H9 (cell line): ENCODE measurements at regions not wholly inside any gene's neighbourhood (a gene's known extent, or its start where the extent isn't known, plus 50 kb on each side); places are given as distances from the start of the nearest gene placed in this dataset.

Source experiments
- DNase-seq: peaks from one replicate; pipeline ENCODE4 v3.0.0-alpha.2; 2017
- H2AFZ ChIP-seq: one replicate; pipeline ENCODE4 v1.6.1; 2013; ENCODE audit warnings: mild to moderate bottlenecking, low read length, control low read depth, moderate library complexity
- H2AK5ac ChIP-seq: 2 replicates; pipeline ENCODE4 v1.6.1; 2013; ENCODE audit warnings: low read length, control low read depth, mixed read lengths; ENCODE audit not compliant: insufficient read length
- H2BK120ac ChIP-seq: one replicate; pipeline ENCODE4 v1.6.1; 2013; ENCODE audit warnings: low read depth, mild to moderate bottlenecking, low read length, control low read depth, inconsistent platforms; ENCODE audit not compliant: poor library complexity, severe bottlenecking
- H2BK12ac ChIP-seq: 2 replicates; pipeline ENCODE4 v1.6.1; 2013; ENCODE audit warnings: low read length, control low read depth, mixed read lengths, low read depth; ENCODE audit not compliant: insufficient read length
- H2BK15ac ChIP-seq: 2 replicates; pipeline ENCODE4 v1.6.1; 2013; ENCODE audit warnings: low read depth, low read length, control low read depth
- H2BK20ac ChIP-seq: one replicate; pipeline ENCODE4 v1.6.1; 2013; ENCODE audit warnings: low read depth, mild to moderate bottlenecking, low read length, control low read depth, inconsistent platforms; ENCODE audit not compliant: poor library complexity, severe bottlenecking
- H2BK5ac ChIP-seq: 2 replicates; pipeline ENCODE4 v1.6.1; 2013; ENCODE audit warnings: low read length, control low read depth, mixed read lengths; ENCODE audit not compliant: insufficient read length
- H3K14ac ChIP-seq: 2 replicates; pipeline ENCODE4 v1.6.1; 2013; ENCODE audit warnings: low read length, control low read depth; ENCODE audit not compliant: insufficient read depth
- H3K18ac ChIP-seq: 2 replicates; pipeline ENCODE4 v1.6.1; 2013; ENCODE audit warnings: low read depth, mild to moderate bottlenecking, mixed read lengths, low read length, control low read depth; ENCODE audit not compliant: insufficient read length
- H3K23ac ChIP-seq: 2 replicates; pipeline ENCODE4 v1.6.1; 2013; ENCODE audit warnings: low read length, control low read depth, mixed read lengths, low read depth; ENCODE audit not compliant: insufficient read length
- H3K23me2 ChIP-seq: 2 replicates; pipeline ENCODE4 v1.6.1; 2013; ENCODE audit warnings: low read depth, mild to moderate bottlenecking, mixed read lengths, low read length, control low read depth; ENCODE audit not compliant: insufficient read length, poor library complexity, severe bottlenecking
- H3K27ac ChIP-seq: 2 replicates; pipeline ENCODE4 v1.5.1; 2013; ENCODE audit warnings: low read length, control low read depth, mixed read lengths, low read depth; ENCODE audit not compliant: insufficient read length
- H3K27me3 ChIP-seq: 2 replicates; pipeline ENCODE4 v1.6.1; 2013; ENCODE audit warnings: low read length, control low read depth, inconsistent platforms; ENCODE audit not compliant: insufficient read depth
- H3K4ac ChIP-seq: 2 replicates; pipeline ENCODE4 v1.6.1; 2013; ENCODE audit warnings: low read depth, mild to moderate bottlenecking, control low read depth, inconsistent platforms, low read length, moderate library complexity
- H3K4me1 ChIP-seq: 2 replicates; pipeline ENCODE4 v1.6.1; 2013; ENCODE audit warnings: low read length, control low read depth, inconsistent platforms; ENCODE audit not compliant: insufficient read depth
- H3K4me2 ChIP-seq: 2 replicates; pipeline ENCODE4 v1.6.1; 2013; ENCODE audit warnings: low read length, control low read depth, mixed read lengths; ENCODE audit not compliant: insufficient read length, insufficient read depth
- H3K56ac ChIP-seq: 2 replicates; pipeline ENCODE4 v1.6.1; 2013; ENCODE audit warnings: low read depth, mild to moderate bottlenecking, mixed read lengths, low read length, control low read depth; ENCODE audit not compliant: insufficient read length
- H3K79me1 ChIP-seq: 2 replicates; pipeline ENCODE4 v1.6.1; 2013; ENCODE audit warnings: low read depth, mild to moderate bottlenecking, moderate library complexity, low read length, control low read depth, inconsistent platforms; ENCODE audit not compliant: insufficient read depth, poor library complexity, severe bottlenecking
- H3K79me2 ChIP-seq: 2 replicates; pipeline ENCODE4 v1.6.1; 2013; ENCODE audit warnings: low read length, control low read depth, inconsistent platforms; ENCODE audit not compliant: insufficient read depth
- H3K9ac ChIP-seq: 2 replicates; pipeline ENCODE4 v1.6.1; 2013; ENCODE audit warnings: low read length, control low read depth, mixed read lengths; ENCODE audit not compliant: insufficient read length; ENCODE audit errors: extremely low read depth
- H3K9me3 ChIP-seq: one replicate; pipeline ENCODE4 v1.6.1; 2013; ENCODE audit warnings: low read depth, low read length, inconsistent platforms; ENCODE audit not compliant: control insufficient read depth
- H3T11ph ChIP-seq: one replicate; pipeline ENCODE4 v1.6.1; 2013; ENCODE audit warnings: mild to moderate bottlenecking, low read length, control low read depth, inconsistent platforms
- H4K20me1 ChIP-seq: one replicate; pipeline ENCODE4 v1.6.1; 2013; ENCODE audit not compliant: control insufficient read depth, insufficient read length, insufficient read depth
- H4K5ac ChIP-seq: 2 replicates; pipeline ENCODE4 v1.6.1; 2013; ENCODE audit warnings: low read depth, mild to moderate bottlenecking, mixed read lengths, low read length, control low read depth; ENCODE audit not compliant: insufficient read length
- H4K8ac ChIP-seq: replicated peaks from 2 replicates; pipeline ENCODE4 v1.6.1; 2013; ENCODE audit warnings: low read length, control low read depth, mixed read lengths, low read depth; ENCODE audit not compliant: insufficient read length
- H4K91ac ChIP-seq: 2 replicates; pipeline ENCODE4 v1.6.1; 2013; ENCODE audit warnings: low read depth, mild to moderate bottlenecking, moderate library complexity, mixed read lengths, low read length, control low read depth; ENCODE audit not compliant: insufficient read length
- H3K27ac Mint-ChIP-seq, 3 experiments: 2 replicates in 2 of 3; 3 replicates in 1 of 3; pipeline ENCODE4 v1.8.0; 2020 to 2021; ENCODE audit warnings: mixed read lengths in 3 of 3, mild to moderate bottlenecking in 1 of 3, moderate library complexity in 1 of 3
- H3K27me3 Mint-ChIP-seq: 2 replicates; pipeline ENCODE4 v1.8.0; 2021; ENCODE audit warnings: low read depth, mild to moderate bottlenecking, moderate library complexity, mixed read lengths
- H3K36me3 Mint-ChIP-seq, 3 experiments: 2 replicates in 2 of 3; 3 replicates in 1 of 3; pipeline ENCODE4 v1.8.0; 2020 to 2021; ENCODE audit warnings: low read depth in 3 of 3, mixed read lengths in 3 of 3; ENCODE audit not compliant: insufficient read depth in 1 of 3
- H3K4me1 Mint-ChIP-seq, 2 experiments: 2 replicates each; pipeline ENCODE4 v1.8.0; 2020; ENCODE audit warnings: mixed read lengths in 2 of 2
- H3K4me3 Mint-ChIP-seq, 2 experiments: 2 replicates in 1 of 2; 3 replicates in 1 of 2; pipeline ENCODE4 v1.8.0; 2020 to 2021; ENCODE audit warnings: mild to moderate bottlenecking in 2 of 2, mixed read lengths in 2 of 2, moderate library complexity in 1 of 2
- H3K9me3 Mint-ChIP-seq, 2 experiments: 2 replicates in 1 of 2; 3 replicates in 1 of 2; pipeline ENCODE4 v1.8.0; 2020; ENCODE audit warnings: mild to moderate bottlenecking in 2 of 2, mixed read lengths in 2 of 2, moderate library complexity in 1 of 2
- CTCF ChIP-seq: fragments of 200-600 bp; sonication (generic); conservative IDR thresholded peaks from 3 replicates; pipeline ENCODE4 v1.8.0; 2021; ENCODE audit warnings: antibody characterized with exemption, mild to moderate bottlenecking
- WGBS: extraction: QIAGEN DNeasy Blood & Tissue Kit; methylation state at CpG from one replicate; pipeline ENCODE4 v1.1.7; 2013; ENCODE audit warnings: missing lambda C conversion rate, low lambda C conversion rate, mixed read lengths; ENCODE audit not compliant: insufficient read length; ENCODE audit errors: extremely low coverage; 5-methylcytosine and 5-hydroxymethylcytosine counted together

GRCh38 chr5:173397516-173397915 lies 69.3 kb upstream of the STC2 start:
- Histone ChIP-seq H3T11ph (no peak overlapping the region), H4K91ac (no peak overlapping the region), H2AK5ac (no peak overlapping the region), H2BK20ac (no peak overlapping the region), H4K5ac (no peak overlapping the region), H2BK15ac (no peak overlapping the region), H3K56ac (no peak overlapping the region), H2BK5ac (no peak overlapping the region), H3K23me2 (no peaks in the 10 kb centered on the region), H3K79me1 (no peaks in the 10 kb centered on the region), H3K79me2 (no peaks in the 10 kb centered on the region), H2AFZ (no peak overlapping the region), H2BK12ac (no peak overlapping the region), H3K23ac (no peak overlapping the region), H4K8ac (no peak overlapping the region), H4K20me1 (no peaks in the 10 kb centered on the region), H3K14ac (no peak overlapping the region), H3K27me3 (no peaks in the 10 kb centered on the region), H2BK120ac (no peak overlapping the region), H3K4me1 (no peaks in the 10 kb centered on the region), H3K4me2 (no peak overlapping the region), H3K27ac (no peak overlapping the region), H3K18ac (no peak overlapping the region), H3K9me3 (no peaks in the 10 kb centered on the region), H3K4ac (no peak overlapping the region), H3K9ac (no peak overlapping the region)
- H3K9me3 Mint-ChIP-seq: peaks cover 11 to 16% of the 10 kb centered on the region in 2 experiments; a peak in 4 of 5 replicates
- H3K27ac Mint-ChIP-seq: no peak overlapping the region
- no CpG with 5 or more reads among the region's 6 CpGs for WGBS
- 0 out of 4 replicates have a peak, but pooled peaks cover 0 to 2% of the 10 kb centered on the region in 2 experiments for H3K4me1 Mint-ChIP-seq
- H3K36me3 Mint-ChIP-seq: 0 out of 7 replicates have a peak, but pooled peaks cover 0 to 4% (median 0%) of the 10 kb centered on the region in 3 experiments
- H3K4me3 Mint-ChIP-seq: no peak overlapping the region
- peaks cover 6% of the 10 kb centered on the region for H3K27me3 Mint-ChIP-seq
- TF ChIP-seq CTCF: no peak
- no peak for DNase-seq
